Inflammatory macrophage (primary cell): ENCODE measurements at regions not wholly inside any gene's neighbourhood (a gene's known extent, or its start where the extent isn't known, plus 50 kb on each side); places are given as distances from the start of the nearest gene placed in this dataset.

Experiments
- DNase-seq, 2 donors: peaks; one replicate each; pipeline ENCODE4 v3.0.0-alpha.2; 2020 to 2022

- DNase-seq = no peak
These were observed 141.3 kb downstream of the IRX1 start for GRCh38 chr5:3736926-3737325.

GRCh38 chr5:3738919-3739318 is 143.3 kb downstream of the IRX1 start:
- no peak for DNase-seq

- no peak for DNase-seq
These were observed 145.1 kb downstream of the IRX1 start for GRCh38 chr5:3740546-3741373.

- DNase-seq = no peak
These were observed 145.7 kb downstream of the IRX1 start for GRCh38 chr5:3741374-3741770.

- no peak for DNase-seq
These were observed 147.1 kb downstream of the IRX1 start for GRCh38 chr5:3742750-3743149.

- no peak for DNase-seq
These were observed 156.2 kb downstream of the IRX1 start for GRCh38 chr5:3751846-3752245.

- DNase-seq = no peak
These were observed 182.4 kb downstream of the IRX1 start for GRCh38 chr5:3778000-3778550.

- no peak for DNase-seq
These were observed 183.3 kb downstream of the IRX1 start for GRCh38 chr5:3778945-3779344.

- no peak for DNase-seq
These were observed 184.6 kb downstream of the IRX1 start for GRCh38 chr5:3780278-3780677.

GRCh38 chr5:3780907-3781306 is 185.3 kb downstream of the IRX1 start:
- DNase-seq = no peak

GRCh38 chr5:3784854-3785253 is 189.2 kb downstream of the IRX1 start:
- DNase-seq = no peak

GRCh38 chr5:3786165-3786564 is 190.5 kb downstream of the IRX1 start:
- no peak for DNase-seq

- DNase-seq = no peak
These were observed 191.3 kb downstream of the IRX1 start for GRCh38 chr5:3786891-3787430.

GRCh38 chr5:3787604-3788003 is 192.0 kb downstream of the IRX1 start:
- DNase-seq = no peak

GRCh38 chr5:3789519-3790193 is 194.0 kb downstream of the IRX1 start:
- no peak for DNase-seq

- no peak for DNase-seq
These were observed 197.5 kb downstream of the IRX1 start for GRCh38 chr5:3793162-3793561.

- DNase-seq = no peak
These were observed 199.0 kb downstream of the IRX1 start for GRCh38 chr5:3794611-3795010.

GRCh38 chr5:3796736-3797135 is 201.1 kb downstream of the IRX1 start:
- DNase-seq = no peak

- no peak for DNase-seq
These were observed 206.3 kb downstream of the IRX1 start for GRCh38 chr5:3801967-3802366.

- DNase-seq = no peak
These were observed 213.8 kb downstream of the IRX1 start for GRCh38 chr5:3809455-3809854.

- no peak for DNase-seq
These were observed 215.5 kb downstream of the IRX1 start for GRCh38 chr5:3811116-3811515.

- peak; percentile 52 to 64 for DNase-seq
These were observed 223.0 kb downstream of the IRX1 start for GRCh38 chr5:3818624-3819023.
